COLO829 (cell line): ENCODE measurements at regions not wholly inside any gene's neighbourhood (a gene's known extent, or its start where the extent isn't known, plus 50 kb on each side); places are given as distances from the start of the nearest gene placed in this dataset.

Experiments used
- DNase-seq: peaks from one replicate; pipeline ENCODE4 v3.0.0; 2012; ENCODE audit warnings: low spot score

- no peak for DNase-seq
Observed at GRCh38 chr21:35226328-35226727, 177.2 kb upstream of the RUNX1 start.

GRCh38 chr21:35225573-35225972, 176.5 kb upstream of the RUNX1 start:
- no peak for DNase-seq

DNA sequence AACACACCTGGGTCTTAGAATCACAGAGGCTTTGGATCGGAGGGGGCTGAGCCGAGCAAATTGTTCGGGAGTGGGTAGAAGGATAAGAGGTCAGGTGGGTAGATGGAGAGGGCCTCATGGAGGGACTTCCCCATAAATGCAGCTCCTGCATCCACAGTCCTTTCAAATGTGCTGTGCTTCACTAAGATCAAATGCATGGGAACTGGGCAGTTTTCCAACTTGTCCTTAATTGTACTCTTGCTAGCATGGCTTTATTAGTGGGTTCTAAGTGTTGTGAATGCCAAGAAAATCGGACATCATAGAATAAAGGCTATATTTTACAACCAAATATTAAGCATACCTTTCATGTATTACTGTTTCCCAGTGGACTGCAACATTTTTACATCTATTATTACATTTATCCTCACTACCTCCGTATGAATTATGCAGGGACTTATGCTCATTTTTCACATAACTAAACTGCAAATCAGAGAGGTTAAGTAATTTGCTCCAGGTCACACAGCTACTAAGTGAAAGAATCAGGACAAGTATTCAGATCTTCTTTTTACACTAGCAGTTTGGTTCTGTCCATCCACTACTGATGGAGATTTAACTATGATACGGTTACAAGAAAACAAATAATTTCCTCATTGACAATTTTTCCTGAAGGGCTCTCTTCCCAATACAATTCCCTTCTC, 174.5 kb upstream of the RUNX1 start:
- DNase-seq: no peak

- DNase-seq: no peak
Observed at GRCh38 chr21:35222541-35222941, 173.4 kb upstream of the RUNX1 start.

DNA sequence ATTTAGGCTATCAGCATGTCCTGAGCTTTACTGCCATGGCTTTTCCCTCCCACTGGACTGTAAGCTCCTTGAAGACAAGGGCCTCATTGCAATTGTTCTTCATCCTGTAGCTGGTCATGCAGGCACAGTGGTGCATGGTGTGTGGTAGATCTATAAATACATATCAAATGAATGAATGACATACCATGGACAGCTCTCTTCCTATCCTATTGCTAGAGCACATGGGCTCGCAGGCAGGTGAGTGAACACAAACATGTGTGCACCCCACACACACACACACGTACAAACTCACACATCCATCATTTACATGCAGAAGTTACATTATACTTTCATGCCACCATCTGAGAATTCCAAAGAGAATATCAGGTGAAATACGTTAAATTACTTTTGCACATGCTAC, 172.9 kb upstream of the RUNX1 start:
- no peak for DNase-seq

DNA sequence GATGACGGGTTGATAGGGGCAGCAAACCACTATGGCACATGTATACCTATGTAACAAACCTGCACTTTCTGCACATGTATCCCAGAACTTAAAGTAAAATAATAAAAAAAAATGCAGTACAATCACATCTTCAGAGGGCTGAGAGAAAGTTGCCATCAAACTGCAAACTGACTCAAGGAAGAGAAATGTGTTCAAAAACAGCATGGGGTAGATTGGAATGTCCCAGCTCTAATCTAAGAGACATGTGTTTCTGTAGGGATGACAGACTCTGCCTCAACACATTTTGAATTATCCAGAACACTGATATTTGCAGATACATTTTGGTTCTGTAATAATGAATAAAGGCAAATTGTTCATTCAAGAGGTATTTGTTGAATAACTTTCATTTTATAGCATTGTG, 171.2 kb upstream of the RUNX1 start:
- DNase-seq: no peak

DNA sequence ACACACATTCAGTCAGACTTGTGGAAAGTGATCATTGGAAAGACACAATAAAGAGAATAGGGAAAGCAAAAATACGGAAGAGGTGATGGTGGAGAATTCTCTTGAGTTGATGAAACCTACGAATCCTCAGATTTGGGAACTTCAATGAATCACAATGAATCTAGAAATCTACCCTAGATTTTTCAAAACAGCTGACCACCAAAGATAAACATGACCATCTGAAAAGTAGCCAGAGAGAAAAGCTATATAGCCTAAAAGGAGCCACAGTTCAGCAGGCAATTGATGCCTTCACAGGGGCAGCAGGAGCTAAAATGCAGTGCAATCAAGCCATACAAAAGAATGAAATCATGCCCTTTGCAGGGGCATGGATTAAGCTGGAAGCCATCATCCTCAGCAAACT, 170.6 kb upstream of the RUNX1 start:
- DNase-seq: no peak

DNA sequence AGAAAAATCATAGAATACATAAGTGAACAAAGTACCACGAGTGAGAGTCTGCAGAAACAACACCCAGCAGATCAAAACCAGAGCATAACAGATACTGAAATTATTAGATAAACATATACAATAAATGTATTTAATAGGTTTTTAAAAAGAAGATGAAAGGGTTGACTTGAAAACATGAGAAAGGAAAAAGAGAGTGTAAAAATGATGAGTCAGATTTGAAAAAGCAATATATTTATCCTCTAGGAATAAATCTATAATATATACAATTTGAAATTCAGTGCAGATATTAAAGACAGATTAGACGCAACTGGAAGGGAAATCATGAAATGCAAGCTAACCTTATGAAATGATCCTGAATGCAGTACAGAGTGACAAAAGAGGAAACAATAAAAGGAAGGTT, 170.2 kb upstream of the RUNX1 start:
- DNase-seq: no peak

- DNase-seq: no peak
Observed at GRCh38 chr21:35217504-35218060, 168.5 kb upstream of the RUNX1 start.

GRCh38 chr21:35216996-35217395, 167.9 kb upstream of the RUNX1 start:
- DNase-seq: no peak

- no peak for DNase-seq
Observed at GRCh38 chr21:35215870-35216269, 166.8 kb upstream of the RUNX1 start.

GRCh38 chr21:35212393-35213127, 163.5 kb upstream of the RUNX1 start:
- no peak for DNase-seq

GRCh38 chr21:35211782-35212181, 162.7 kb upstream of the RUNX1 start:
- no peak for DNase-seq

DNA sequence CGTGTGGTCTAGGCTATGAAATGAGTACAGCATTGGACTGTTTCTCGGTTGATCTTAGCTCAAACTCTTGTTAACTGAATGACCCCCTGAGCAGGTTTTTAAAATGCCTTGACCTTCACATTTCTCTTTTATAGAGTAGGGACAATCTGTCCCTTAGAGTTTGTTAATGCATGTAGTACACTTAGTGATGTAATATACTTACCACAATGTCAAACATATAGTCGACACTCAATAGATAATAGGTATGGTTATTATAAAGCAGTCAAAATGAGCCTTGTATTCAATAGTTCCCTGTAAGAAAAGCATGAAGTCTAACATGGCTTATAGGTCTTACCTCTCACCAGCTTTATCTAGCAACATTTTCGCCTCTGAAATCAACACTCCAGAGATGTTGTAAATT, 161.0 kb upstream of the RUNX1 start:
- DNase-seq: no peak

DNA sequence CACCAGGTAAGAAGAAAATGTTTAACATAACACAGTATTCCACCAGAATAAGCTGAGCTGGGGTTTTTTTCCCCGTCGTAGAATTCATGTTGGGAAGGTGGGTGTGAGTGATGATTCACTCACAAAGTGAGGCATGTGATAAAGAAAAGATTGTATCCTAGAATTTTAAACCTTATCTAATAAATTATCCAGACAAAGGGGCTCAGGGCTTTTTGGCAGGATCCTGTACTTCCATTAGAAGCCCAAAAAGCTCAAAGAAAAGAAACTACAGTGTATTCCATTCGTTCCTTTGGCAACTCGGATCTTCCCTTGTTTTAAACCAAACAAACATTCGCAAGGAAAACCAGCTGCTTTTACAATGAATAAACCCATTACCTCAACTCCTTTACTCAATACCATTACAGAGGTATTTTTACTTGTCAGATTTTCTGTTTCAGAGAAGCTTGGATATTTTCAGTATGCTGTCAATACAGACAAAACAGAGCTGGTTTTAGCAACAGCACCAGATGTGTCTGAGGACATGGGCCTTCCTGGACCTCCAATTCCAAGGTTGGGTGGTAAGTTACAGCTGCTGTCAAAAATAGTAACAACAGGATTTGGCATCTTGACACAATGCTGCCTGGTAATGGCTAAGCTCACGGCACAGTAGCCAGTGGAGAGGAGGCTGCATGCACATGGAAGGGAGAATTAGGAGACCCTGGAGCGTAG, 159.9 kb upstream of the RUNX1 start:
- peak; percentile 64 for DNase-seq

DNA sequence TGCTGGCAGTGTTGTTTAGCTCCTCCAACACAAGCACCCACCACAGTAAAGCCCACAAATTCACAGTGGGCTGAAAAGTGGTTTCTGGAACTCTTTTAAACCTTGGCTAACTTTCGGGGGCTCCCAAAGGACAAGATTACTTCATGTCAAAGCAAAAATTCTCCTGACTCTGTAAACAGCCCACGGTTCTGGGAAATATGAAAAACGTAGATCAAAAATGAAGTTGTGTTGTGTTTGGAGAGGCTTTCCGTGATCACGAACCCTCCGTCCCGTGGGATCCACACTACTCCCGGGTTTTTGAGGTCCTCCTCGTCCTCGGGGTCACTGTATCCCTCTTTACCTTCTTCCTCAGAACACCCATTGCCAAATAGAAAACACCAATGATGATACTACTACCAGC, 159.0 kb upstream of the RUNX1 start:
- no peak for DNase-seq

DNA sequence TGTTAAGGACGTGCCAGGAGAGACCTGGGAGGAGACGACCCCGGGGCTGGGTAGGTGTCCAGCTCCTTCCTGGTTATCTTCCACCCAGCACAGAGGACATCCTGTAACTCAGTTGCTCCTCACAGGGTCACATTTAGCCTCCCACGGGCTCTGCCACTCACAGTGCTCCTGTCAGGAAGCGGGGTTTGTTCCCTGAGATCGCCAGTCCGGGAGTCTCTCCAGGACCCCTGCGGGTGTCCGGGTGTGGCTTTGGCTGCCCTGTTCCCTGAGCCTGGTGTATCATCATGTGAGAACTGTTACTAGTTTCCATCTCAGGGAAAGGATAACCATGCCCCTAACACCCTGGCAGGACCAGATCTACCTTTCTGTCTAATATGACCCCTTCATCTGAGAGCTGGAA, 158.2 kb upstream of the RUNX1 start:
- no peak for DNase-seq

- no peak for DNase-seq
Observed at GRCh38 chr21:35206141-35207125, 157.3 kb upstream of the RUNX1 start.

DNA sequence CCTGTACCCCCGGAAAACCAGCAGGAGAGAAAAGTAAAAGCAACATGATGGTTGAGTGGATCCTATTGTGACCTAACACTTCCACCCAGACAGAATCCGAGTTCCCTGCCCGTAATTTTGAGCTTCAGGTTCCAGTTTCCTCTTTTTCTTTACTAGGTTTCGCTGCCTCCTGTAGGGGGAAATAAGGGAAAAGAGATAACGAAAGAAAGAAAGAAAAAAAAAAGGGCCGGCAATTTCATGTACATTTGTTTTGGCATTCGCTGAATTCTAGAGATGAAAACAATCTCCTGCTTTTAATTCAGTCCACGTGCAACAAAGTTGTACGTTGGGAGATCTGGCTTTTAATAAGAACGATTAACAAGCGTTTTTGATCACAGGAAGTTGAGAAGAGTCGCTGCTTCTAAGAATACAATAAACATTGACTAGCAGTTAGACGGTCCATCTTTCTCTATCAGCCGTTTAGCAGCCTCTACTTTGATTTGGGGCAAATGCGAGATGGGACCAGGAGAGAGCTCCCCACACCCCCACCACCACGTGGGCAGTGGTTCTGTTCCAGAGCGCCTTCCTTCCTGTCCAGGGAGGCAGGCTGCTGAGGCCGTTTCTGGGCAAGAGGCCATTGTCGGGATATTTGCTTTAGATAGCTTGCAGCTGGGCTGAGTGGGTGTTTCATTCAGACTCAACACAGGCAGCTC, 155.9 kb upstream of the RUNX1 start:
- peak; percentile 67 for DNase-seq

- no peak for DNase-seq
Observed at GRCh38 chr21:35204125-35204524, 155.0 kb upstream of the RUNX1 start.
